ENCODE measurements at regions not wholly inside any gene's neighbourhood (a gene's known extent, or its start where the extent isn't known, plus 50 kb on each side); places are given as distances from the start of the nearest gene placed in this dataset.
A peak's percentile ranks its signal among the peaks of the same experiment; 100 is the strongest.

- TF ChIP-seq, protein P1, sequence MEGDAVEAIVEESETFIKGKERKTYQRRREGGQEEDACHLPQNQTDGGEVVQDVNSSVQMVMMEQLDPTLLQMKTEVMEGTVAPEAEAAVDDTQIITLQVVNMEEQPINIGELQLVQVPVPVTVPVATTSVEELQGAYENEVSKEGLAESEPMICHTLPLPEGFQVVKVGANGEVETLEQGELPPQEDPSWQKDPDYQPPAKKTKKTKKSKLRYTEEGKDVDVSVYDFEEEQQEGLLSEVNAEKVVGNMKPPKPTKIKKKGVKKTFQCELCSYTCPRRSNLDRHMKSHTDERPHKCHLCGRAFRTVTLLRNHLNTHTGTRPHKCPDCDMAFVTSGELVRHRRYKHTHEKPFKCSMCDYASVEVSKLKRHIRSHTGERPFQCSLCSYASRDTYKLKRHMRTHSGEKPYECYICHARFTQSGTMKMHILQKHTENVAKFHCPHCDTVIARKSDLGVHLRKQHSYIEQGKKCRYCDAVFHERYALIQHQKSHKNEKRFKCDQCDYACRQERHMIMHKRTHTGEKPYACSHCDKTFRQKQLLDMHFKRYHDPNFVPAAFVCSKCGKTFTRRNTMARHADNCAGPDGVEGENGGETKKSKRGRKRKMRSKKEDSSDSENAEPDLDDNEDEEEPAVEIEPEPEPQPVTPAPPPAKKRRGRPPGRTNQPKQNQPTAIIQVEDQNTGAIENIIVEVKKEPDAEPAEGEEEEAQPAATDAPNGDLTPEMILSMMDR (IDR thresholded peaks at IDR 0.05; ENCODE audit: low read depth, low read length), result no peak
- DNase-seq (ENCODE audit: low read depth, low spot score), result no peak
- H3K4me3 ChIP-seq (ENCODE audit: low read depth, low read length), result no peak overlapping the region
- in situ Hi-C loops (cut with HindIII; ENCODE audit: low sequenced_read_pairs), result no loop called here
Observed at GRCh38 chr4:34245276-34245675, 1999.0 kb downstream of the ARAP2 start.

DNA sequence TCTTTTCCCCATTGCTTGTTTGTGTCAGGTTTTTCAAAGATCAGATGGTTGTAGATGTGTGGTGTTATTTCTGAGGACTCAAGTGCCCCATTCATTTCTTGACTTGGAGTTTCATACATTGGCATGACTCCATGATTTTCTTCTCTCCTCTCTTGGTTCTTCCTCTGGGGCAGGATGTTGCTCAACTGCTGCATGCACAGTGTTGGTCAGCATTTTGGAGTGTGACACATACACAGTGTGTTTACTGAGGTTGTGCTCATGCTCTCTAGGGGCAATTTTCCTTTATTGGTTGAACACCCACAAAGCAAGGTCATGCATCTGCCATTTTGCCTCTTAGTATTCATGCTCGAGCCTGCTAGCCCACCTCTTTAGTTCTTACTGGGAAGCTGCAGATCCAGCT is 1993.8 kb downstream of the ARAP2 start:
- peak; percentile 10 for DNase-seq (ENCODE audit: low read depth, low spot score)
- TF ChIP-seq, protein P1 (IDR thresholded peaks at IDR 0.05; ENCODE audit: low read depth, low read length), result no peak
- in situ Hi-C loops (cut with HindIII; ENCODE audit: low sequenced_read_pairs), result no loop called here
- H3K4me3 ChIP-seq (ENCODE audit: low read depth, low read length), result no peak overlapping the region

- no peak overlapping the region for H3K4me3 ChIP-seq (ENCODE audit: low read depth, low read length)
- in situ Hi-C loops (cut with HindIII; ENCODE audit: low sequenced_read_pairs), result no loop called here
- DNase-seq (ENCODE audit: low read depth, low spot score), result no peak
- TF ChIP-seq, protein P1 (IDR thresholded peaks at IDR 0.05; ENCODE audit: low read depth, low read length), result no peak
Observed at GRCh38 chr4:34253239-34253638, 1991.1 kb downstream of the ARAP2 start.

GRCh38 chr4:34258176-34258575 is 1986.1 kb downstream of the ARAP2 start:
- TF ChIP-seq, protein P1 (IDR thresholded peaks at IDR 0.05; ENCODE audit: low read depth, low read length), result no peak
- no peak overlapping the region for H3K4me3 ChIP-seq (ENCODE audit: low read depth, low read length)
- in situ Hi-C loops (cut with HindIII; ENCODE audit: low sequenced_read_pairs), result no loop called here
- no peak for DNase-seq (ENCODE audit: low read depth, low spot score)

- TF ChIP-seq, protein P1 (IDR thresholded peaks at IDR 0.05; ENCODE audit: low read depth, low read length), result no peak
- in situ Hi-C loops (cut with HindIII; ENCODE audit: low sequenced_read_pairs), result no loop called here
- DNase-seq (ENCODE audit: low read depth, low spot score), result no peak
- no peak overlapping the region for H3K4me3 ChIP-seq (ENCODE audit: low read depth, low read length)
Observed at GRCh38 chr4:34261799-34262314, 1982.5 kb downstream of the ARAP2 start.

GRCh38 chr4:34269613-34270012 is 1974.7 kb downstream of the ARAP2 start:
- no peak overlapping the region for H3K4me3 ChIP-seq (ENCODE audit: low read depth, low read length)
- DNase-seq (ENCODE audit: low read depth, low spot score), result no peak
- TF ChIP-seq, protein P1 (IDR thresholded peaks at IDR 0.05; ENCODE audit: low read depth, low read length), result no peak
- in situ Hi-C loops (cut with HindIII; ENCODE audit: low sequenced_read_pairs), result no loop called here

Measured in astrocyte of the spinal cord (primary cell).